ENCODE measurements at regions not wholly inside any gene's neighbourhood (a gene's known extent, or its start where the extent isn't known, plus 50 kb on each side); places are given as distances from the start of the nearest gene placed in this dataset.

GRCh38 chr4:56575820-56576429, 70.3 kb downstream of the ARL9 start:
- TF ChIP-seq CTCF (IDR thresholded peaks at IDR 0.05; ENCODE audit: low read length): peak; percentile 47
- no peak for TF ChIP-seq EZH2 (optimal IDR thresholded peaks at IDR 0.05; ENCODE audit: low read depth, low read length)
- TF ChIP-seq EZH2phosphoT487 (IDR thresholded peaks at IDR 0.05; ENCODE audit: low read length): no peak
